D721Med (cell line): ENCODE measurements at regions not wholly inside any gene's neighbourhood (a gene's known extent, or its start where the extent isn't known, plus 50 kb on each side); places are given as distances from the start of the nearest gene placed in this dataset.

Source experiments
- DNase-seq: peaks from one replicate; pipeline ENCODE4 v3.0.0; 2011; ENCODE audit warnings: low spot score; ENCODE audit not compliant: insufficient read length
- FAIRE-seq: peaks from 2 replicates; lab custom pipeline; 2011; peaks lifted over from hg19 to GRCh38; lab: Jason Lieb, UNC
- CTCF ChIP-seq: IDR thresholded peaks from 2 replicates; pipeline ENCODE4 v1.5.1; 2012; ENCODE audit warnings: mild to moderate bottlenecking, control low read depth; ENCODE audit not compliant: insufficient read depth; ENCODE audit errors: missing control alignments

GRCh38 chr10:131559450-131559911 lies 248.0 kb upstream of the TCERG1L start:
- DNase-seq (no peak), FAIRE-seq (no peak)
- no peak for TF ChIP-seq CTCF

GRCh38 chr10:131560166-131560565 lies 248.6 kb upstream of the TCERG1L start:
- FAIRE-seq = no peak

GRCh38 chr10:131560706-131561355 lies 249.3 kb upstream of the TCERG1L start:
- DNase-seq (no peak), FAIRE-seq (no peak)
- no peak for TF ChIP-seq CTCF

More at GRCh38 chr10:131560166-131560565, 248.6 kb upstream of the TCERG1L start:
- TF ChIP-seq CTCF = no peak
- no peak for DNase-seq

GRCh38 chr10:131561897-131562296 lies 250.4 kb upstream of the TCERG1L start:
- no peak for TF ChIP-seq CTCF
- FAIRE-seq = no peak
- no peak for DNase-seq

- FAIRE-seq (no peak), DNase-seq (no peak)
- no peak for TF ChIP-seq CTCF
These were observed 251.9 kb upstream of the TCERG1L start for GRCh38 chr10:131563411-131563810.

GRCh38 chr10:131567279-131568162 lies 256.0 kb upstream of the TCERG1L start:
- DNase-seq (no peak), FAIRE-seq (no peak)
- no peak for TF ChIP-seq CTCF
